SU-DHL-6 (cell line): ENCODE measurements at regions not wholly inside any gene's neighbourhood (a gene's known extent, or its start where the extent isn't known, plus 50 kb on each side); places are given as distances from the start of the nearest gene placed in this dataset.

Experiments
- EZH2phosphoT487 ChIP-seq: fragments of 200-600 bp; sonication (generic), shearing (Covaris generic); conservative IDR thresholded peaks from 2 replicates; pipeline ENCODE4 v1.6.1; 2018; ENCODE audit warnings: mild to moderate bottlenecking, antibody characterized with exemption, low read length, moderate library complexity, mixed read lengths
- TF ChIP-seq, protein P1 (sequence below): fragments of 200-600 bp; sonication (generic); IDR thresholded peaks from one replicate; pipeline ENCODE4 v1.5.1; 2017; ENCODE audit warnings: antibody characterized with exemption, mild to moderate bottlenecking, low read length, moderate library complexity; ENCODE audit not compliant: insufficient read depth, poor library complexity, severe bottlenecking

DNA sequence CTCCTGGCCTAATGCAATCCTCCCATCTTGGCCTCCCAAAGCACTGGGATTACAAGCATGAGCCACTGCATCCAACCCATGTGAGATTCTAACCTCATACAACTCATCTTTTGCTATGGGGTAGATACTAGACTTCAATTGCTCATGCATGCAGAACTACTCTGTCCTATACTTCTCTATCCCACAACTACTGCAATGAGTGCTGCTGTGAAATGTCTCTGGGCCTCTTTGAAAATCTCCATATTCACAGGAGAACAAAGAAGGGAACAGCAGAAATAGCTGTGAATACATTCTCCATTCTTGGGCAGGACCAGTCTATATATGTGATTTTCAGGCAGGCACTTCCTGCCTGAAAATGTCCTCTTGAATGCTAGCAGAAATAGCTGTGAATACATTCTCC lies 220.7 kb upstream of the GRIP1 start:
- TF ChIP-seq, protein P1, sequence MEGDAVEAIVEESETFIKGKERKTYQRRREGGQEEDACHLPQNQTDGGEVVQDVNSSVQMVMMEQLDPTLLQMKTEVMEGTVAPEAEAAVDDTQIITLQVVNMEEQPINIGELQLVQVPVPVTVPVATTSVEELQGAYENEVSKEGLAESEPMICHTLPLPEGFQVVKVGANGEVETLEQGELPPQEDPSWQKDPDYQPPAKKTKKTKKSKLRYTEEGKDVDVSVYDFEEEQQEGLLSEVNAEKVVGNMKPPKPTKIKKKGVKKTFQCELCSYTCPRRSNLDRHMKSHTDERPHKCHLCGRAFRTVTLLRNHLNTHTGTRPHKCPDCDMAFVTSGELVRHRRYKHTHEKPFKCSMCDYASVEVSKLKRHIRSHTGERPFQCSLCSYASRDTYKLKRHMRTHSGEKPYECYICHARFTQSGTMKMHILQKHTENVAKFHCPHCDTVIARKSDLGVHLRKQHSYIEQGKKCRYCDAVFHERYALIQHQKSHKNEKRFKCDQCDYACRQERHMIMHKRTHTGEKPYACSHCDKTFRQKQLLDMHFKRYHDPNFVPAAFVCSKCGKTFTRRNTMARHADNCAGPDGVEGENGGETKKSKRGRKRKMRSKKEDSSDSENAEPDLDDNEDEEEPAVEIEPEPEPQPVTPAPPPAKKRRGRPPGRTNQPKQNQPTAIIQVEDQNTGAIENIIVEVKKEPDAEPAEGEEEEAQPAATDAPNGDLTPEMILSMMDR = no peak
- no peak for TF ChIP-seq EZH2phosphoT487
